ENCODE measurements at regions not wholly inside any gene's neighbourhood (a gene's known extent, or its start where the extent isn't known, plus 50 kb on each side); places are given as distances from the start of the nearest gene placed in this dataset.
A peak's percentile ranks its signal among the peaks of the same experiment; 100 is the strongest.

DNA sequence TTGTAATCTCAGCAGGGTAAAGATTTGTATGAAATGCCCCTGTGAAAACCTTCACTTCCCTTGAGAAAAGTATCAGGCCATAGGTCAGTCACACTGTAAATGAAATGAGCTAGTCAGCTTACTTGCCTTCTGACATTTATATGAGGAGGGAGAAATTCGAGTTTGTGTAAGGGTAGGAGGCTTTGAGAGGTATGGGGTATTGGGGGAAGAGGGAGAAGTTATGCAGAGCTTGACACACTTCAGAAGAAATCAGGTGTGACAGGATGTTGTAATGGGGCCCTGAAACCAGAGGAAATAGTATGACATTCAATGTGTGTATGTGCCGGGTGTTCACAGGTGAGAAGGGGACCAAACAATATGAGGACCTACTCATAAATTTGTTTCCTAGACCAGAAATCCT lies 64.2 kb upstream of the CCN6 start:
- no peak for DNase-seq

DNA sequence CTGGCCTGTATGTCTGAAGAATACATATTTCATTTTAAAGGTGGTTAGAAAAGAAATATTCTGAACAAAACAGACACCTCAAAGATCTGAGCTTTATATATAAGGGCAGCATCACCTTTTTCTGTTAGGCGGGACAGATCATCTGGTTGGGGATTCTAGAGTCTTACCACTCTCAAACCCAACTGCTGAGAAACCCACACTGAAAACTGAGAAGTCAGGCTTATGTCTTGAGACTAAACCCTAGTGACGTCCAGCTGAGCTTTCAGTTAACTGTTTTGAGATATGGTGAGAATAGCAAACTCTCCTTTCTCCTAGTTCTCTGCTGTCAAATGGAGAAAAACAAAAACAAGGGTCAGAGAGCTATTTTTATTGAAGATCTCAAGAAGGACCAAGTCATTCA lies 63.7 kb upstream of the CCN6 start:
- no peak for DNase-seq

DNA sequence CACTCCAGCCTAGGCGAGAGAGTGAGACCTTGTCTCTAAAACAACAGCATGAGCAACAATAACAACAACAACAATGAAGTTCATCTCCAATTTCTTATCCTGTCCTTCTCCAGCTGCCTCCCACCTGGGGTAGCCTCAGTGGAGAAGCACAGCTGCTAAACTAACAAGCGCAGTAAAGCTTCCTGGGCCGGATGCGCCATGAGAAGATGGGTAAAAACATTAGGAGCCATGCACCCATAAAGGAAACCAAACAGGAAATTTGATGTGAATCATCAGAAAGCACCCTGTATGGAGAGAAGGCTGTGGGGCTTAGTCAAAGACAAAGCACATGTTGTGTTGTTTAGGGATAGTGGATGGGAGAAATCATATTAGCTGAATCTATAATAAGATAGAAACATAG lies 61.1 kb upstream of the CCN6 start:
- DNase-seq = no peak

DNA sequence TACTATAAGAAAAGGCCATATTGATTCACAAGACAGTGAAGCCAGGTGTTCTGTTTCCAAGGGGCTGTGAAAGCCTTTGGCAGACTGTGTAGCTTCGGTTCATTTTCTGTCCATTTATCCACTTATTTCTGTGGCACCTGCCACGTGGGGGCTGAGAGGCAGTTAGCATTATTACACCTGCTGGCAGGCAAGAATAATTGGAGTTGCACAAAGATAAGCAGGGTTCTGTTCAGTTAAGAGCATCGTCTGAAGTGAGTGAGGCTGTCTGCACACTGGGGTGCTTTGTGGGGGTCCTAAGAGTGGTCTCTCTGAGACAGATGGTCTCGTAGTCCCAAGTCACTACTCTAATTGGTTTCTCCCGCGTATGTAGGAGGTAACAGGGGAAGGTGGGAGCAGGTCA lies 60.6 kb upstream of the CCN6 start:
- peak; percentile 84 for DNase-seq

DNA sequence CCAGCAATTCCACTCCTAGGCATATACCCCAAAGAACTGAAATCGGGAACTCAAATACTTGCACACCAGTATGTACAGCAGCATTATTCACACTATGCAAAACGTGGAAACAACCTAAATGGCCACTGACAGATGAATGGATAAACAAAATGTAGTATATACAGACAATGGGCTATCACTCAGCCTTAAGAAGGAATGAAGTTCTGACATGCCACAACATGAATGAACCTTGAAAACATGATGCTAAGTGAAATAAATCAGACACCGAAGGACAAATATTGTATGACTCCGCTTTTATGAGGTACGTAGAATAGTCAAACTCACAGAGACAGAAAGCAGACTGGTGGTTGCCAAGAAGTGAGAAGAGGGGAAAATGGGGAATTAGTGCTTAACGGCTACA lies 59.1 kb upstream of the CCN6 start:
- DNase-seq = no peak

DNA sequence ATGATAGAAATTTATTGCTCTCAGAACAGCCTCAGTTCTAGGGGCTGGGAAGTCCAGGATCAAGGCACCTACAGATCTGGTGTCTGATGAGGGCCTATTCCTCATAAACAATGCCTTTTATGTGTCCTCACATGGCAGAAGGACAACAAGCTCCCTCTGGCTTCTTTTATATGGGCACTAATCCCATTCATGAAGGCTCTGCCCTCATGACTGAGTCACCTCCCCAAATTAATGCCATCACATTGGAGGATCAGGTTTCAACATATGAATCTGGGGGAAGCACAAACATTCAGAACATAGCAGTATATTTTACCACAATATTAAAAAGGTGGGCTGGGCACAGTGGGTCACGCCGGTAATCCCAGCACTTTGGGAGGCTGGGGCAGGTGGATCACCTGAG lies 58.5 kb upstream of the CCN6 start:
- no peak for DNase-seq

DNA sequence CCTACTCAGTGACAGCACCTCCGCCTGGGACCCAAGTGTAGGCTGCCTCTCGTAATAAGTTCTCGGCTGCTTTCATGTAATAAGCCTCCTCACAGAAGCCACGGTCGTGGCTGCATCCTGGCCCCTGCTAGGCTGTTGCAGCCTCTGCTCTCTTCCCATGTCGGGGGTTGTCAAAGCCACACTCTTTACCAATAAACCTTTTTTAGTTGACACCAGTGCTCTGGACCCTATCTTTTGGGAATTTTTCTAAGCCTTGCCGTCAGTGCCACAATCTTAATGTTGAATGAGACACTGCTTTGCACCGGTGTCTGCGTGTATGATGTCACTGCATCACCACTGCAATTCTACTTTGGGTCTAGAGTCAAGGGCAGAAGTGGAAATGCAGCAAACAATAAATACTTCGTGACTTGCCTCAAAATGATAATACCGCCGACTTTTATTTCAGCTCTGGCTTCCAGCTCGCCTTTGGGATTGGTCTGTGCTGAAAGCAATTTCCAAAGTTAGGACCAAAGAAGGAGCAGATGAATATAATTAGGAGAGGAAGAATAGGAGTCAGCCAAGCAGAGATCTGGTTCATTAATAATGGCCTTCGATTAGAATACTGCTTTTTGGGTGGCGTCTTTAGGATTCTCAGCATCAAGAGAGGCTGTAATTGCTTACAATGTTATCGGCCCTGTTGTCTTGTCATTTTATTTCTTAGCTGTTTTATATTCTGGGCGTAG lies 57.6 kb upstream of the CCN6 start:
- DNase-seq = peak; percentile 4

DNA sequence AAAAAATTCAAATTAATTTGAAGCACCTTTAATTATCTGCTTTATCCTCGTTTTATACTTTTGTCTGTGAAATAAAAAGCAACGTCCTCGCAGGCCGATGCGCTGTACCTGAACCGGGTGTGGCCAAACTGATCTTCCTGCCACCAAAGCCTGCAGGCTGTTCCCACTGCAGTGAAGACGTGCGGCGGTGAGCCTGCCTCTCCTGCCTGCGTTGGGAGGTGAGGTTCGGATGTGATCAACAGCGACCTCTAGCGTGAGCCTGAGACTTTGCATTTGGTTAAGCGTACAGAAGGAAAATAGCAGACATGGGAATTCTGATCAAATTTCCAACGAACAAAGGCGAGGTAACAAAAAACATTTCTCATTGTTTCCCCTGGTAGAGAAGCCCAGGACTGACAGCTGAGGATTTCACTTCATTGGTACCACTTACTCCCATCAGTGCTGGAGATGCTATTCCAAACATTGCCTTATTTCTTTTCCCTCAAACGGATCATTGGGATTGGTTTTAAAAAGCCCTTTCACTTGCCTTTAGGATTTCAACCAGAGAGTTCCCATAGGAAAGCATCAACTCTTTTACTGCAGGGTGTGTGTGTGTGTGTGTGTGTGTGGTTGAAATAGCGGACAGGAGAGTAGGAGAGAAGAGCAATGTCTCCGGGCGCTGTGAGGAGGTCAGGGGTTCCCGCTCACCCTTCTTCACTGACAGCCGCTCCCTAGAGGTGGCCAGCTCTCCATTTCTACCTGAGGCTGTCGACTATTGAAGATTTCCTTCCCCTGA lies 56.6 kb upstream of the CCN6 start:
- DNase-seq = peak; percentile 75

DNA sequence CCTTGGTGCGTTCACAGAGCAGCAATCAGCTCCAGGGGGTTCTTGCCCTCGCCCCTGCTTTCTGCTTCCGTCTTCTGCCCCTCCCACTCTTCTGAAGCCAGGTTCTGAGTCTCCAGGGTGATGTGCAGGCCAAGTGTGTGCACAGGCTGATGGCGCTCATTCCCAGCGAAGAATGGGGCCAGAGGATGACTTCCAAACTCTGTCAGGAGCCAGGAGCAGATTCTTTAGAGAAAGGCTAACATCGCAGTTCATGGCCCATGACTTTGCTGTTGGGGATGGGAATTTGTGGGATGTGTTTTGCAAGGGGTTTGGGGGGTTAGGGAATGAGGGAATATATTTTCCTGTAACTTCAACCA lies 56.1 kb upstream of the CCN6 start:
- DNase-seq = no peak

DNA sequence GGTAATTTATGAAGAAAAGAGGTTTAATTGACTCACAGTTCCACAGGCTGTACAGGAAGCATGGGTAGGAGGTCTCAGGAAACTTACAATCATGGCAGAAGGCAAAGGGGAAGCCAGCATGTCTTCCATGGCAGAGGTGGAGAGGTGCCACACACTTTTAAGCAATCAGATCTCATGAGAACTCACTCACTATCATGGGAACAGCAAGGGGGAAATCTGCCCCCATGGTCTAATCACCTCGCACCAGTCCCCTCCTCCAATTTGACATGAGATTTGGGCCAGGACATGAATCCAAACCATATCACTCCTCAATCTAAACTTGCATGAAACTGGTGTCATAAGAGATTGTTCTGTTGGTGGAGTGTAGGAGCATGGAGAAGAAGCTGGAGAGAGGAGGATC lies 51.6 kb upstream of the CCN6 start:
- no peak for DNase-seq

All from NCI-H1092 treated with DMSO at 0.1 percent for 48 hours (cell line).